ENCODE measurements at regions not wholly inside any gene's neighbourhood (a gene's known extent, or its start where the extent isn't known, plus 50 kb on each side); places are given as distances from the start of the nearest gene placed in this dataset.

- Histone ChIP-seq H3K27me3 (ENCODE audit: control insufficient read depth, insufficient read depth, low read length) (no peaks in the 10 kb centered on the region), H3K4me1 (ENCODE audit: control insufficient read depth, insufficient read depth, low read length) (no peaks in the 10 kb centered on the region), H3K4me3 (ENCODE audit: low read depth in 2 of 2, low read length in 2 of 2) (no peak overlapping the region), H3K27ac (ENCODE audit: low read length) (no peak overlapping the region), H3K9me3 (ENCODE audit: control insufficient read depth, insufficient read depth, low read depth, low read length) (no peaks in the 10 kb centered on the region), H3K36me3 (ENCODE audit: control insufficient read depth, insufficient read depth, low read length) (no peaks in the 10 kb centered on the region)
- ChIA-PET POLR2A (no interaction called here), CTCF (no interaction called here)
- ATAC-seq (no peak), DNase-seq (ENCODE audit: low read depth, low spot score) (no peak)
- no TSS peak for BruUV-seq (replicated peaks)
- intact Hi-C loops (cut with micrococcal nuclease; ENCODE audit: unreplicated experiment): no loop called here
- TF ChIP-seq SIN3A (IDR thresholded peaks at IDR 0.05; ENCODE audit: borderline replicate concordance, insufficient read depth, low read depth, low read length): no peak
- TF ChIP-seq CTCF (IDR thresholded peaks at IDR 0.05): no peak
- no peak for TF ChIP-seq POLR2AphosphoS5 (IDR thresholded peaks at IDR 0.05; ENCODE audit: low read depth, low read length)
- TF ChIP-seq REST (IDR thresholded peaks at IDR 0.05; ENCODE audit: insufficient read depth in 1 of 2, low read depth in 2 of 2, low read length in 1 of 2): no peak
- no peak for TF ChIP-seq TCF7L2 (IDR thresholded peaks at IDR 0.05; ENCODE audit: low read depth, low read length)
- in situ Hi-C loops (cut with HindIII; ENCODE audit: low pct_unique_long_range_greater_than_20kb, low sequenced_read_pairs): no loop called here
Measured at GRCh38 chr12:24227551-24227950, 278.1 kb upstream of the SOX5 start.

GRCh38 chr12:24226745-24227350 is 277.4 kb upstream of the SOX5 start:
- Histone ChIP-seq H3K4me1 (ENCODE audit: control insufficient read depth, insufficient read depth, low read length) (no peaks in the 10 kb centered on the region), H3K36me3 (ENCODE audit: control insufficient read depth, insufficient read depth, low read length) (no peaks in the 10 kb centered on the region), H3K27me3 (ENCODE audit: control insufficient read depth, insufficient read depth, low read length) (no peaks in the 10 kb centered on the region), H3K27ac (ENCODE audit: low read length) (no peak overlapping the region), H3K9me3 (ENCODE audit: control insufficient read depth, insufficient read depth, low read depth, low read length) (no peaks in the 10 kb centered on the region), H3K4me3 (ENCODE audit: low read depth in 2 of 2, low read length in 2 of 2) (no peak overlapping the region)
- DNase-seq (ENCODE audit: low read depth, low spot score): no peak
- no TSS peak for BruUV-seq (replicated peaks)
- no peak for ATAC-seq
- in situ Hi-C loops (cut with HindIII; ENCODE audit: low pct_unique_long_range_greater_than_20kb, low sequenced_read_pairs) (no loop called here), intact Hi-C loops (cut with micrococcal nuclease; ENCODE audit: unreplicated experiment) (no loop called here)
- POLR2A ChIA-PET: no interaction called here
- CTCF ChIA-PET: no interaction called here
- no peak for TF ChIP-seq POLR2AphosphoS5 (IDR thresholded peaks at IDR 0.05; ENCODE audit: low read depth, low read length)
- no peak for TF ChIP-seq SIN3A (IDR thresholded peaks at IDR 0.05; ENCODE audit: borderline replicate concordance, insufficient read depth, low read depth, low read length)
- TF ChIP-seq CTCF (IDR thresholded peaks at IDR 0.05): no peak
- no peak for TF ChIP-seq REST (IDR thresholded peaks at IDR 0.05; ENCODE audit: insufficient read depth in 1 of 2, low read depth in 2 of 2, low read length in 1 of 2)
- no peak for TF ChIP-seq TCF7L2 (IDR thresholded peaks at IDR 0.05; ENCODE audit: low read depth, low read length)

Data from Panc1 (cell line).